ENCODE measurements at regions not wholly inside any gene's neighbourhood (a gene's known extent, or its start where the extent isn't known, plus 50 kb on each side); places are given as distances from the start of the nearest gene placed in this dataset.

- TF ChIP-seq CTCF (IDR thresholded peaks at IDR 0.05; ENCODE audit: low read length) (no peak), EZH2 (optimal IDR thresholded peaks at IDR 0.05; ENCODE audit: low read depth, low read length) (no peak)
These were observed 382.5 kb upstream of the TENM3 start for GRCh38 chr4:181860668-181861067.

All from MM.1S (cell line).